K562 (cell line): ENCODE measurements at regions not wholly inside any gene's neighbourhood (a gene's known extent, or its start where the extent isn't known, plus 50 kb on each side); places are given as distances from the start of the nearest gene placed in this dataset.

ENCODE experiments used
- CCAR2 ChIP-seq: fragments of 200-400 bp; formaldehyde crosslinking; IDR thresholded peaks from 2 replicates; pipeline ENCODE4 v1.6.1; 2017; ENCODE audit warnings: mild to moderate bottlenecking, low read depth, low read length
- EGR1 ChIP-seq: fragments of 450-650 bp; conservative IDR thresholded peaks from 2 replicates; pipeline ENCODE4 v1.6.1; 2017; ENCODE audit warnings: mild to moderate bottlenecking
- RAD21 ChIP-seq, 2 experiments: fragments of 250-450 bp in 1 of 2; fragments of 450-650 bp in 1 of 2; sonication (Bioruptor Pico) in 1 of 2; formaldehyde crosslinking in 1 of 2; IDR thresholded peaks in 1 of 2; conservative IDR thresholded peaks in 1 of 2; 2 replicates each; pipeline versions ENCODE4 v1.4.0 to v1.8.0; 2020 to 2022; ENCODE audit warnings: mild to moderate bottlenecking in 2 of 2, moderate library complexity in 1 of 2
- WHSC1 ChIP-seq: IDR thresholded peaks from one replicate; pipeline ENCODE4 v1.6.1; 2012; ENCODE audit warnings: low read length, control low read depth, inconsistent platforms
- ZBTB7A ChIP-seq: IDR thresholded peaks from 2 replicates; pipeline ENCODE4 v1.6.1; 2011; ENCODE audit warnings: low read depth, mild to moderate bottlenecking, low read length, moderate library complexity, borderline replicate concordance; ENCODE audit not compliant: control insufficient read depth
- ZNF561 ChIP-seq: fragments of 450-650 bp; formaldehyde crosslinking; conservative IDR thresholded peaks from 2 replicates; pipeline ENCODE4 v1.4.0; 2020; ENCODE audit warnings: mild to moderate bottlenecking, moderate library complexity
- TF ChIP-seq, protein P1 (sequence below): sonication (generic); formaldehyde crosslinking; IDR thresholded peaks from 2 replicates; pipeline ENCODE4 v1.9.0; 2022; ENCODE audit warnings: mild to moderate bottlenecking, missing genetic modification reagents
- TF ChIP-seq, protein P2 (sequence below): fragments of 450-650 bp; conservative IDR thresholded peaks from 2 replicates; pipeline ENCODE4 v1.6.1; 2016; ENCODE audit warnings: missing genetic modification characterization, low read depth, mild to moderate bottlenecking, missing compliant biosample characterization, moderate library complexity
- TF ChIP-seq, protein P3 (sequence below), 3 experiments: IDR thresholded peaks in 2 of 3; conservative IDR thresholded peaks in 1 of 3; 2 replicates each; pipeline ENCODE4 v1.5.1; 2011 to 2012; ENCODE audit warnings: low read length in 3 of 3, mild to moderate bottlenecking in 3 of 3, control low read depth in 2 of 3, improper control_type of control experiment in 1 of 3, inconsistent platforms in 1 of 3, low read depth in 1 of 3, mixed read lengths in 1 of 3, moderate library complexity in 1 of 3; ENCODE audit not compliant: insufficient read depth in 2 of 3

DNA sequence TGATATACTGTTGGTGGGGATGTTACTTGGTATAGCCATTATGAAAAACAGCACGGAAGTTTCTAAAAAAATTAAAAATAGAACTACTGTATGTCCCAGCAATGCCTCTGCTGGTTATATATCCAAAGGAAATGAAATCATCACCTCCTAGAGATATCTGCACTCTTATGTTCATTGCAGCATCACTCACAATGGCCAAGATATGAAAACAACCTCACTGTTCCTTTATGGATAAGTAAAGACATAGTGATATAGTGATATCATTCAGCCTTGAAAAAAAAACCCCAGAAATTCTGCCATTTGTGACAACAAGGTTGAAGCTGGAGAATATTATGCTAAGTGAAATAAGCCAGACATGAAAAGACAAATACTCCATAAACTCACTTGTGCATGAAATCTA is 543.8 kb upstream of the SLIT2 start:
- TF ChIP-seq EGR1 (no peak), ZNF561 (CRISPR knock-in tag) (no peak), WHSC1 (no peak), ZBTB7A (no peak), CCAR2 (no peak), RAD21 (CRISPR knock-in tag; conservative IDR thresholded peaks at IDR 0.05 in 1 of 2, IDR thresholded peaks at IDR 0.05 in 1 of 2) (no peak)
- TF ChIP-seq, protein P1, sequence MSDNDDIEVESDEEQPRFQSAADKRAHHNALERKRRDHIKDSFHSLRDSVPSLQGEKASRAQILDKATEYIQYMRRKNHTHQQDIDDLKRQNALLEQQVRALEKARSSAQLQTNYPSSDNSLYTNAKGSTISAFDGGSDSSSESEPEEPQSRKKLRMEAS (CRISPR knock-in tag), result no peak
- TF ChIP-seq, protein P2, sequence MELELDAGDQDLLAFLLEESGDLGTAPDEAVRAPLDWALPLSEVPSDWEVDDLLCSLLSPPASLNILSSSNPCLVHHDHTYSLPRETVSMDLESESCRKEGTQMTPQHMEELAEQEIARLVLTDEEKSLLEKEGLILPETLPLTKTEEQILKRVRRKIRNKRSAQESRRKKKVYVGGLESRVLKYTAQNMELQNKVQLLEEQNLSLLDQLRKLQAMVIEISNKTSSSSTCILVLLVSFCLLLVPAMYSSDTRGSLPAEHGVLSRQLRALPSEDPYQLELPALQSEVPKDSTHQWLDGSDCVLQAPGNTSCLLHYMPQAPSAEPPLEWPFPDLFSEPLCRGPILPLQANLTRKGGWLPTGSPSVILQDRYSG (tag), result no peak
- TF ChIP-seq, protein P3, sequence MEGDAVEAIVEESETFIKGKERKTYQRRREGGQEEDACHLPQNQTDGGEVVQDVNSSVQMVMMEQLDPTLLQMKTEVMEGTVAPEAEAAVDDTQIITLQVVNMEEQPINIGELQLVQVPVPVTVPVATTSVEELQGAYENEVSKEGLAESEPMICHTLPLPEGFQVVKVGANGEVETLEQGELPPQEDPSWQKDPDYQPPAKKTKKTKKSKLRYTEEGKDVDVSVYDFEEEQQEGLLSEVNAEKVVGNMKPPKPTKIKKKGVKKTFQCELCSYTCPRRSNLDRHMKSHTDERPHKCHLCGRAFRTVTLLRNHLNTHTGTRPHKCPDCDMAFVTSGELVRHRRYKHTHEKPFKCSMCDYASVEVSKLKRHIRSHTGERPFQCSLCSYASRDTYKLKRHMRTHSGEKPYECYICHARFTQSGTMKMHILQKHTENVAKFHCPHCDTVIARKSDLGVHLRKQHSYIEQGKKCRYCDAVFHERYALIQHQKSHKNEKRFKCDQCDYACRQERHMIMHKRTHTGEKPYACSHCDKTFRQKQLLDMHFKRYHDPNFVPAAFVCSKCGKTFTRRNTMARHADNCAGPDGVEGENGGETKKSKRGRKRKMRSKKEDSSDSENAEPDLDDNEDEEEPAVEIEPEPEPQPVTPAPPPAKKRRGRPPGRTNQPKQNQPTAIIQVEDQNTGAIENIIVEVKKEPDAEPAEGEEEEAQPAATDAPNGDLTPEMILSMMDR (IDR thresholded peaks at IDR 0.05 in 2 of 3, conservative IDR thresholded peaks at IDR 0.05 in 1 of 3; ENCODE audit: insufficient read depth in 2 of 3, low read depth in 1 of 3, low read length in 3 of 3), result no peak
